Ovary (tissue), 3 donors: ENCODE measurements at regions not wholly inside any gene's neighbourhood (a gene's known extent, or its start where the extent isn't known, plus 50 kb on each side); places are given as distances from the start of the nearest gene placed in this dataset.
"Not testable (repeated sequence)": the region's sequence is repeated elsewhere in the genome, so short reads cannot be mapped to it uniquely, and the experiment has no call there.

Experiments used
- CTCF ChIP-seq, 3 donors: fragments of 450-650 bp in 2 of 3; fragments of 200-600 bp in 1 of 3; IDR thresholded peaks; one replicate each; pipeline versions ENCODE4 v1.5.1 to v1.8.0; 2016 to 2022; ENCODE audit warnings: antibody characterized with exemption in 3 of 3, mild to moderate bottlenecking in 1 of 3
- EP300 ChIP-seq: sonication (generic); formaldehyde crosslinking; IDR thresholded peaks from one replicate; pipeline ENCODE4 v1.6.1; 2017; ENCODE audit warnings: antibody characterized with exemption
- donor health status: DM: no; HTN: no; CAD: no.

- not testable (repeated sequence) for TF ChIP-seq CTCF (IDR thresholded peaks at IDR 0.05); EP300
These were observed 572.3 kb downstream of the TUBA3C start for GRCh38 chr13:18609371-18609770.
